Sigmoid colon (tissue), 6 donors: ENCODE measurements at regions not wholly inside any gene's neighbourhood (a gene's known extent, or its start where the extent isn't known, plus 50 kb on each side); places are given as distances from the start of the nearest gene placed in this dataset.

Source experiments
- DNase-seq: peaks from one replicate; pipeline ENCODE4 v3.0.0-alpha.2; 2019
- H3K27ac ChIP-seq, 4 donors: fragments of 200-600 bp; sonication (generic); one replicate each; pipeline ENCODE4 v1.5.1; 2016 to 2019; ENCODE audit warnings: mild to moderate bottlenecking in 1 of 4
- H3K27me3 ChIP-seq, 3 donors: fragments of 200-600 bp; sonication (generic); one replicate each; pipeline ENCODE4 v1.5.1; 2019; ENCODE audit warnings: mild to moderate bottlenecking in 1 of 3
- H3K36me3 ChIP-seq, 4 donors: fragments of 200-600 bp; sonication (generic); one replicate each; pipeline ENCODE4 v1.5.1; 2016 to 2019
- H3K4me1 ChIP-seq, 4 donors: fragments of 200-600 bp; sonication (generic); one replicate each; pipeline ENCODE4 v1.5.1; 2017 to 2019
- H3K4me3 ChIP-seq, 4 donors: fragments of 200-600 bp; sonication (generic); one replicate each; pipeline ENCODE4 v1.5.1; 2017 to 2019; ENCODE audit warnings: mild to moderate bottlenecking in 2 of 4, moderate library complexity in 1 of 4
- H3K9me3 ChIP-seq, 4 donors: fragments of 200-600 bp in 3 of 4; sonication (generic) in 3 of 4; one replicate each; pipeline versions ENCODE4 v1.5.1 to v1.6.1; 2013 to 2019
- EP300 ChIP-seq, 4 donors: sonication (generic); formaldehyde crosslinking; IDR thresholded peaks; one replicate each; pipeline ENCODE4 v1.6.1; 2017; ENCODE audit warnings: antibody characterized with exemption in 4 of 4
- POLR2A ChIP-seq, 2 donors: fragments of 450-650 bp; IDR thresholded peaks; one replicate each; pipeline ENCODE4 v1.6.1; 2016; ENCODE audit warnings: antibody characterized with exemption in 2 of 2, mild to moderate bottlenecking in 2 of 2, moderate library complexity in 2 of 2
- POLR2AphosphoS5 ChIP-seq, 4 donors: sonication (generic); formaldehyde crosslinking; IDR thresholded peaks; one replicate each; pipeline ENCODE4 v1.6.1; 2017; ENCODE audit warnings: antibody characterized with exemption in 4 of 4
- WGBS, 2 donors: extraction: QIAGEN DNeasy Blood & Tissue Kit; methylation state at CpG; one replicate each; pipeline ENCODE4 v1.1.7; 2013; 5-methylcytosine and 5-hydroxymethylcytosine counted together
- intact Hi-C: fragments of 100-400 bp; cut with DNase I; formaldehyde crosslinking; loops from one replicate; pipeline ENCODE4 v1.15.1; 2023
- TF ChIP-seq, protein P1 (sequence below), 4 experiments: fragments of 450-650 bp in 3 of 4; fragments of 200-600 bp in 1 of 4; IDR thresholded peaks; one replicate each; pipeline ENCODE4 v1.5.1; 2016 to 2019; ENCODE audit warnings: antibody characterized with exemption in 4 of 4, mild to moderate bottlenecking in 3 of 4, moderate library complexity in 2 of 4
- donor health status: healthy with polysubstance abuse.
- donor health status: healthy.

DNA sequence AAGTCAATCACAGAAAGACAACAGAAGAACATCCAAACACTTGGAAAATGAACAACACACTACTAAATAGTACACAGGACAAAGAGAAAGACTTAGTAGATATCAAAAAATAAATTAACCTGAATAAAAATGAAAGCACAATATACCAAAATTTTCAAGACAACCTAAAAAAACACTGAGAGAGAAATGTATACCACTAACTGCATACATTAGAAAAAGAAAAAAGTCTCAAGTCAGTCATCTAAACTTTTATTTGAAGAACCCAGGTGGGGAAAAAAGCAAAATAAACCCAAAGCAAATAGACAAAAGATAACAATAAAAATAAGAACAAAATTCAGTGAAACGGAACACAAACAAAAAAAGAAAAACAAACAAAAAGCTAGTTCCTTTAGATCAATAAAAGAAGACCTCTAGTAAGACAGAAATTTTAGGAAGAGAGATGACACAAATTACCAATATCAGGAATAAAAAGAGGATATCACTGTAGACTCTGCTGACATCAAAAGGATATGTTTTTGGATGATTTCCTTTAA is 172.8 kb downstream of the TRIM27 start:
- no peak for DNase-seq
- intact Hi-C loops, result no loop called here
- no peaks in the 10 kb centered on the region for H3K4me1 ChIP-seq
- no peaks in the 10 kb centered on the region for H3K36me3 ChIP-seq
- H3K27ac ChIP-seq, result no peak overlapping the region
- H3K9me3 ChIP-seq, result peaks cover 0 to 11% (median 7%) of the 10 kb centered on the region in 4 donors
- 29 to 68% methylated on average over 1 of the region's 1 CpG for WGBS, 2 donors
- TF ChIP-seq POLR2AphosphoS5 (IDR thresholded peaks at IDR 0.05), result no peak
- TF ChIP-seq EP300 (IDR thresholded peaks at IDR 0.05), result no peak
- TF ChIP-seq POLR2A (IDR thresholded peaks at IDR 0.05), result no peak
- TF ChIP-seq, protein P1, sequence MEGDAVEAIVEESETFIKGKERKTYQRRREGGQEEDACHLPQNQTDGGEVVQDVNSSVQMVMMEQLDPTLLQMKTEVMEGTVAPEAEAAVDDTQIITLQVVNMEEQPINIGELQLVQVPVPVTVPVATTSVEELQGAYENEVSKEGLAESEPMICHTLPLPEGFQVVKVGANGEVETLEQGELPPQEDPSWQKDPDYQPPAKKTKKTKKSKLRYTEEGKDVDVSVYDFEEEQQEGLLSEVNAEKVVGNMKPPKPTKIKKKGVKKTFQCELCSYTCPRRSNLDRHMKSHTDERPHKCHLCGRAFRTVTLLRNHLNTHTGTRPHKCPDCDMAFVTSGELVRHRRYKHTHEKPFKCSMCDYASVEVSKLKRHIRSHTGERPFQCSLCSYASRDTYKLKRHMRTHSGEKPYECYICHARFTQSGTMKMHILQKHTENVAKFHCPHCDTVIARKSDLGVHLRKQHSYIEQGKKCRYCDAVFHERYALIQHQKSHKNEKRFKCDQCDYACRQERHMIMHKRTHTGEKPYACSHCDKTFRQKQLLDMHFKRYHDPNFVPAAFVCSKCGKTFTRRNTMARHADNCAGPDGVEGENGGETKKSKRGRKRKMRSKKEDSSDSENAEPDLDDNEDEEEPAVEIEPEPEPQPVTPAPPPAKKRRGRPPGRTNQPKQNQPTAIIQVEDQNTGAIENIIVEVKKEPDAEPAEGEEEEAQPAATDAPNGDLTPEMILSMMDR (IDR thresholded peaks at IDR 0.05), result no peak
- no peak overlapping the region for H3K4me3 ChIP-seq
- H3K27me3 ChIP-seq, result peaks cover 0 to 56% (median 2%) of the 10 kb centered on the region in 3 donors

DNA sequence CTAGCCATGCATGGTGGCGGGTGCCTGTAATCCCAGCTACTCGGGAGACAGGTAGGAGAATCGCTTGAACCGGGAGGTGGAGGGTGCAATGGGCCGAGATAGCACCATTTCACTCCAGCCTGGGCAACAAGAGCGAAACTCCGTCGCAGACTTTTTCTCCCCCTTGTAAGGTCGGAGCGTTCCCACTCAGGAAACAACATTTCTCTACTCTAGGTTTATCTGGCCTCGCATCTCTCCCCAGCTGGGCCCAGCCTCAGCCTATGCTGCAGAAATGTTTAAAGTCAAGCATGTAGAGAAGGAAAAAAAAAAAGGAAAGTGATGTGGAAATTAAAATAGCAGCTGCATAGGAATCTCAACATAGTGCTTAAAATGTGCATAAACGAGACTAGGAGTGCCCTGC is 172.3 kb downstream of the TRIM27 start:
- no peaks in the 10 kb centered on the region for H3K4me1 ChIP-seq
- no peak overlapping the region for H3K27ac ChIP-seq
- TF ChIP-seq, protein P1 (IDR thresholded peaks at IDR 0.05), result no peak
- no peak for TF ChIP-seq POLR2AphosphoS5 (IDR thresholded peaks at IDR 0.05)
- no peak for TF ChIP-seq EP300 (IDR thresholded peaks at IDR 0.05)
- TF ChIP-seq POLR2A (IDR thresholded peaks at IDR 0.05), result no peak
- WGBS, 2 donors, result 54 to 70% methylated on average over 12 of the region's 12 CpGs
- intact Hi-C loops, result no loop called here
- peaks cover 0 to 11% (median 7%) of the 10 kb centered on the region in 4 donors for H3K9me3 ChIP-seq
- peaks cover 0 to 55% (median 2%) of the 10 kb centered on the region in 3 donors for H3K27me3 ChIP-seq
- no peaks in the 10 kb centered on the region for H3K36me3 ChIP-seq
- no peak overlapping the region for H3K4me3 ChIP-seq
- no peak for DNase-seq

DNA sequence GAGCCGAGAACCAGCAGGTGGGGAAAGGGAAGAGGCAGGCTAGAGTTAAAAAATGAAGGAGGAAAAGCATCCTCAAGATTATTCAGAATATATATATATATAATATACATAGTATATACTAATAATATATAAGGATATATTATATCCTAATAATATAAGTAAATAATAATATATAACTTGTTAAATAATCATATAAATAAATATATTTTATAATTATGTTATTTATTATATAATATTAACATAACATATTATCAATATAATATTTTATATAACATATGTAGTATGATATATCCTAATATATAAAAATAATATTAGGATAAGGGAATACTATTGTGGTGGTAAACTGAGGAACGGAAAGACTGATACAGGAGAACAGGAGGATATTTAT is 171.8 kb downstream of the TRIM27 start:
- intact Hi-C loops, result no loop called here
- Histone ChIP-seq H3K27ac (no peak overlapping the region), H3K36me3 (no peaks in the 10 kb centered on the region), H3K9me3 (peaks cover 0 to 11% (median 8%) of the 10 kb centered on the region in 4 donors), H3K27me3 (peaks cover 0 to 59% (median 1%) of the 10 kb centered on the region in 3 donors), H3K4me3 (no peak overlapping the region), H3K4me1 (no peaks in the 10 kb centered on the region)
- TF ChIP-seq EP300 (IDR thresholded peaks at IDR 0.05) (no peak), POLR2A (IDR thresholded peaks at IDR 0.05) (no peak)
- TF ChIP-seq, protein P1 (IDR thresholded peaks at IDR 0.05), result no peak
- WGBS, 2 donors, result 83 to 88% methylated on average over 2 of the region's 2 CpGs
- DNase-seq, result no peak

DNA sequence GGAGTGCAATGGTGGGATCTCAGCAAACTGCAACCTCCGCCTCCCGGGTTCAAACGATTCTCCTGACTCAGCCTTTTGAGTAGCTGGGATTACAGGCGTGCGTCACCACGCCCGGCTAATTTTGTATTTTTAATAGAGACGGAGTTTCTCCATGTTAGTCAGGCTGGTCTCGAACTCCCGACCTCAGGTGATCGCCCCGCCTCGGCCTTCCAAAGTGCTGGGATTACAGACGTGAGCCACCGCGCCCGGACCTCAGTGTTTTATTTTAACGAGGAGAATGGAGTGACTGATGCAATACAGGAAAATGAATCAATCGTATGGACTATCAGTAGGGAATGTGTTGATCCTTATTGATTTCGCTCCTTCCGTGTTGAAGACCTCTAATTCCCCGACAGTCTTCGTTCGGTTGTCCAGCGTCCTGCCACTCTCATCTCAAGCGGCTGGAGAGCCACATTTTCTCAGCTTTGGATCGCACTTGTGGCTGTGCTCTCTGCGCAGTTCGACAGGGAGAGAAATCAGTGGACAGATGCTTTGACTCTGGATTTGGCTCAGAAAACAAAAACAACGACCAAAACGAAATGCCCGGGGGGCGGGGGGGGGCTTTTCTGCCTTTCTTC is 166.2 kb downstream of the TRIM27 start:
- intact Hi-C loops, result no loop called here
- H3K9me3 ChIP-seq, result peaks cover 0 to 2% (median 0%) of the 10 kb centered on the region in 4 donors
- no peak for DNase-seq
- no peak overlapping the region for H3K27ac ChIP-seq
- no peaks in the 10 kb centered on the region for H3K36me3 ChIP-seq
- 70 to 80% methylated on average over 33 of the region's 33 CpGs for WGBS, 2 donors
- H3K4me3 ChIP-seq, result no peak overlapping the region
- no peaks in the 10 kb centered on the region for H3K4me1 ChIP-seq
- peaks cover 0 to 65% (median 3%) of the 10 kb centered on the region in 3 donors for H3K27me3 ChIP-seq
- TF ChIP-seq, protein P1 (IDR thresholded peaks at IDR 0.05), result no peak
- TF ChIP-seq EP300 (IDR thresholded peaks at IDR 0.05), result no peak
- no peak for TF ChIP-seq POLR2AphosphoS5 (IDR thresholded peaks at IDR 0.05)
- no peak for TF ChIP-seq POLR2A (IDR thresholded peaks at IDR 0.05)
